ENCODE measurements at regions not wholly inside any gene's neighbourhood (a gene's known extent, or its start where the extent isn't known, plus 50 kb on each side); places are given as distances from the start of the nearest gene placed in this dataset.

DNA sequence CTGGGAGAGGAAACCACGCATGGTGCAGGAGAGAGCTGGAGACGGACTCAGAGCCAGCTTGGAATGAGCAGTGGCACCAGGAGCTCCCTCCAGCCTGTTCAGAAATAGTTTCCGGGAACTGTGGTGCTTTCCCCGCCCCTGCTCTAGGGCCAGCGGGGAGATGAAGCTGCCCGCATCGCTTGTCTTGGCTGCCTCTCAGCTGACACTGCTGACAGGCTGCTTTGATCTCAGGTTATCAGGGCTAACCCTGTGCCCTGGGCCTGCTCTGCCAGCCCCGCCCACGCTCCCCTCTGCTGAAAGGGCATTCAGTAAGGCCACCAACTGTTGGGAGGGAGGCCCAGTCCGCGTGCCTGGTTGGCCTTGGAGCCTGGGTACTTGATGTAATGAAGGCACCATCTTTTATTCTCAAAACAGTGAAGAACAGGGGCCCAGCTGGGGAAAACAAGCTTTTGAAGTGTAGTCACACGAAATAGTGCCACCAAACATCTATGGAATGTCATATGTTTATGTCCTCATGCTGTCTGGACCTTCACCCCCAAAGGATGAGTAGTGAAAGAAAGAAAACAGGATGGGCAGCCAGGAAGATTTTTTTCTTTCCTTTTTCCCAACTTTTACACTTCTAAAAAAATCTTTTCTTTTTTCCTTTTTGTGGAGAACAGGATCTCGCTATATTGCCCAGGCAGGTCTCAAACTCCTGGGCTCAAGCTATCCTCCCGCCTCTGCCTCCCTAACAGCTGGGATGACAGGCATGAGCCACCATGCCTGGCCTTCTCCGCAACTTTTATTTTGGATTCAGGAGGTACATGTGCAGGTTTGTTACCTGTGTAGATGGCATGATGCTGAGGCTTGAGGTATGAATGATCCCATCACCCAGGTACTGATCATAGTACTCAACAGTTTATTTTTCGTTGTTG is 115.9 kb upstream of the TBX3 start:
- TF ChIP-seq CTCF (IDR thresholded peaks at IDR 0.05): no peak
- DNase-seq (ENCODE audit: low spot score) (no peak), ATAC-seq (ENCODE audit: low FRiP score) (no peak)

- no peak for TF ChIP-seq CTCF (IDR thresholded peaks at IDR 0.05)
- DNase-seq (ENCODE audit: low spot score) (no peak), ATAC-seq (ENCODE audit: low FRiP score) (no peak)
Observed at GRCh38 chr12:114794049-114794558, 110.1 kb upstream of the TBX3 start.

- TF ChIP-seq CTCF (IDR thresholded peaks at IDR 0.05): no peak
- DNase-seq (ENCODE audit: low spot score) (no peak), ATAC-seq (ENCODE audit: low FRiP score) (no peak)
Observed at GRCh38 chr12:114790276-114790675, 106.3 kb upstream of the TBX3 start.

DNA sequence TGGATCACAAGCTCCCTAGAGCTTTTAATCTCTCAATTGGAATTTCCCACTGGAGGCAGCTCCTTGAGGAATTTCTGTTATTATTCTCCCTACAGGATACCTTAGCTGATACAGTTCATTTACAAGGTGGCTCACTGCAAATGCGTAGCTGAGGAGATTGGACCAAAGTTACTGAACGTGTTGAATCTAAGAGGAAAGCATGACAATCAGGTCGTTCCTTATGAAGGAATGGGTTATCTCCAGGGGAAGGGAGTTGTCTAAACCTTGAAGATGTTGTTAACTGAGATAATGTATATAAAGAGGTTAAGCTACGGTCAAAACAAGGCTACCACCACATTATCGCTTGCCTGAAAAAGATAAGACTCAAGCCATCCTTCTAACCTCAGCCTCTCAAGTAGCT is 105.8 kb upstream of the TBX3 start:
- TF ChIP-seq CTCF (IDR thresholded peaks at IDR 0.05): no peak
- no peak for DNase-seq (ENCODE audit: low spot score)
- ATAC-seq (ENCODE audit: low FRiP score): no peak

DNA sequence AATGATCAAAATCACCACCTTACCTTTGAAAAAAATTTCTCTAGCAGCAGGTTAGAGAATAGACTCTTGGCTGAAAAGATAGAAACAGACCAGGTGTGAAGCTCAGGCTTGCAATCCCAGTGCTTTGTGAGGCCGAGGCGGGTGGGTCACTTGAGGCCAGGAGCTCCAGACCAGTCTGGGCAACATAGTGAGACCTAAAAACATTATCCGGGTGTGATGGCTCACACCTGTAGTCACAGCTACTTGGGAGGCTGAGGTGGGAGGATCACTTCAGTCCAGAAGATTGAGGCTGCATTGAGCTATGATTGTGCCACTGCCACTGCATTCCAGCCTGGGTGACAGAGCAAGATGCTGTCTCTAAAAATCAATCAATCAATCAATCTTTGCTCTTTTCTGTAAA is 105.3 kb upstream of the TBX3 start:
- DNase-seq (ENCODE audit: low spot score) (no peak), ATAC-seq (ENCODE audit: low FRiP score) (no peak)
- no peak for TF ChIP-seq CTCF (IDR thresholded peaks at IDR 0.05)

- no peak for ATAC-seq (ENCODE audit: low FRiP score)
- no peak for DNase-seq (ENCODE audit: low spot score)
- TF ChIP-seq CTCF (IDR thresholded peaks at IDR 0.05): no peak
Observed at GRCh38 chr12:114784526-114784925, 100.6 kb upstream of the TBX3 start.

DNA sequence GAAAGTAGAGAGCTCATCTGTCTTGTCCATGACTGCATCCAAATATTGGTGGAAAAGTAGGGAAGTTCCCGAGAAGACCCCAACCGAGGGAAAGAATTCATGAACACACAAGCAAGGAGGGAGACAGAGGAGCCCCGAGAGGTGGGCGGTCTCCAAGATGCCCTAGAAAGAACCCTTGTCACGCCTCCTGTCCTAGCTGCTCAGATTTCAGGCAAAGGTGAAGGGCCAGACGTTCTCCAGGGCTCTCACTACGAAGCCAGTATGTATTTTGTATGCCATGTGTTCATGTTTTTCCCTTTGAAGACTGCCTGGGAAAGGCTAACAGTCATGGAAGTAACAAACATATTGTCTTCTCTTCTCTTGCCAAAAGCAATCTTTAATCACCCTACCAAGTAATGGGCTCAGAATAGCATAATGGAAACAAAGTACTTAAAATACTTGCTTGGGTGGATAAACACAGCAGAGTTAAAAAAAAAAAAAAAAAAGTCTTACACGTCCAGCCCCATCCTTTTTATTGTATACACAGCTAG is 99.2 kb upstream of the TBX3 start:
- ATAC-seq (ENCODE audit: low FRiP score) (no peak), DNase-seq (ENCODE audit: low spot score) (no peak)
- TF ChIP-seq CTCF (IDR thresholded peaks at IDR 0.05): no peak

Measured in omental fat pad (tissue), 3 donors.